ENCODE measurements at regions not wholly inside any gene's neighbourhood (a gene's known extent, or its start where the extent isn't known, plus 50 kb on each side); places are given as distances from the start of the nearest gene placed in this dataset.

DNA sequence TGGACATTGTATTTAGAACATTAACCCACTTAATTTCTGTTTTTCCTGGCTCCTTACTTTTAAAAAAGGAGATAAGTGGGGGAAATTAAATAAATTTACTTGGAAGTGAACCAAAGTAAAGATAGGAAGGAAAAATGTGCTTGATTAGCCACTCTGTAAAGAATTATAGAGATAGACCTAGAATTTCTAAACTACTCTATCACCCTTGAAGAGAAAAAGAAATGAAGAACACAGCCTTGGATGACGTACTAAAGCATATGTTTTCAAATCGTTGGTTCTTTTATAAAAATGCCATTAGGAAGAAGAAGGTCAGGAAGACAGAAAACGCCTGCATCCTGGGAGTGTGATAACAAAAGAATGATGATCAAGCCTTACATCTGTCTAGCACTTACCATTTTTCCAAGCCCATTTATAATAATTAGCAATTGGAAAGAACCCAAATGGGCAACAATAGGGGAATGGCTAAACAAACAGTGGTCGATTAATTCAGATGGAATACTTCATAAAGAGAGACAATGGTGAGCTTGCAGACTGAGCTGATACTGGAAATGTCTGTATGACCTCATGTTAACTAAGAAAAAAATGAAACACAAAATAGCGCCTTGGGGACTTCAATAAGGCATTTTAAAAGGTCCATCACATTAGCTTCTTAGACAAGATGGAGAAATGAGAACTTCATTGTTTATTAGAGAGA lies 81.0 kb upstream of the LRRC55 start:
- no CpG with 5 or more reads among the region's 5 CpGs for WGBS (ENCODE audit: extremely low coverage, insufficient coverage, insufficient read length)
- Histone ChIP-seq H2BK120ac (ENCODE audit: insufficient read depth, low read length, poor library complexity) (no peak overlapping the region), H3K18ac (ENCODE audit: low read length) (no peak overlapping the region), H3K9me3 (ENCODE audit: insufficient read depth, low read depth, low read length) (no peaks in the 10 kb centered on the region), H3K36me3 (ENCODE audit: control insufficient read depth in 1 of 2, insufficient read depth in 2 of 2, low read length in 2 of 2) (no peaks in the 10 kb centered on the region), H3K79me1 (ENCODE audit: low read length) (no peaks in the 10 kb centered on the region), H3K4me1 (ENCODE audit: control insufficient read depth in 1 of 2, insufficient read depth in 2 of 2, low read length in 2 of 2) (no peaks in the 10 kb centered on the region), H3K14ac (ENCODE audit: low read length) (no peak overlapping the region), H3K79me2 (ENCODE audit: control insufficient read depth, insufficient read depth, low read length, poor library complexity) (no peaks in the 10 kb centered on the region), H2BK12ac (ENCODE audit: low read length) (no peak overlapping the region), H3K9ac (ENCODE audit: low read length) (no peak overlapping the region), H2AK5ac (ENCODE audit: low read length) (no peak overlapping the region), H4K91ac (ENCODE audit: low read depth, low read length) (no peak overlapping the region), H3K4ac (ENCODE audit: low read depth, low read length) (no peak overlapping the region), H4K12ac (ENCODE audit: low read depth, low read length) (no peak overlapping the region), H2AFZ (ENCODE audit: insufficient read depth, low read length, poor library complexity) (no peak overlapping the region), H3K4me3 (ENCODE audit: low read depth, low read length) (no peak overlapping the region), H4K8ac (ENCODE audit: low read depth, low read length) (no peak overlapping the region), H2BK5ac (ENCODE audit: low read depth, low read length, poor library complexity) (no peak overlapping the region), H3K4me2 (ENCODE audit: low read length) (no peak overlapping the region), H3K27me3 (ENCODE audit: insufficient read depth, low read length) (no peaks in the 10 kb centered on the region), H3K23ac (ENCODE audit: low read length) (no peak overlapping the region), H3K27ac (ENCODE audit: low read depth, low read length) (no peak overlapping the region)
- DNase-seq: no peak

DNA sequence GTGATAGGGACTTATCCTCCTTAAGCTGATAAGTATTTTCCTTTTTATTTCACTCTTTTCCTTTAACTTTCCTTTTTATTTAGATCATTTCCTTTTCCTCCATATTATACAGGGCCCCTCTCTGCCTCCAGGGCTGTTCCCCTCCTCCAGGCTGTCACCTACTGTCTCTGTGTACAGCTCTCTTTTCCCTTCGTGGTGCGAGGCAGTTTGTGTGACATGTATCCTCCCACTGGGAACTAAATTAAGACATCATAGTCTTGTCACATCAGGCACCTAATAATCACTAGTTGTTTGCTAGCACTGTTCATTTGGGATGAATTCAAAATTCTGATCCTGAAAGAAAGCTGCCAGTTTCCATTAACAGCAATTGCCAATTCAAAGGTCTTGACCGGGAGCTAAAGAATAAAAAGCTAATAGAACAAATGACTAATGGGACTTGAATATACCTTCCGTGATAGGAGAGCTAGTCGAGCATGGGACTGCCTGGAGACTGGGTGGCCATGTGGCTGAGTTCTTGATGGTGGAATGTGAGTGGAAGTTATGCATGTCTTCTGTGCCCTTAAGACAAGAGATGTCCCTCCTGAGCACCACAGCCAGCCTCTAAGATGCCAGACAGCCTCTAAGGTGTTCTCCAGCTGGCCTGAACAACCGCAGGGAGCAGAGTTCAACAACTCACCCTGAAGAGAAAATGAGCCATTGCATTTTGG lies 77.7 kb upstream of the LRRC55 start:
- no peak overlapping the region for H3K4me3 ChIP-seq (ENCODE audit: low read depth, low read length)
- no peaks in the 10 kb centered on the region for H3K9me3 ChIP-seq (ENCODE audit: insufficient read depth, low read depth, low read length)
- H4K12ac ChIP-seq (ENCODE audit: low read depth, low read length): no peak overlapping the region
- no peak overlapping the region for H3K4me2 ChIP-seq (ENCODE audit: low read length)
- WGBS (ENCODE audit: extremely low coverage, insufficient coverage, insufficient read length): no CpG with 5 or more reads among the region's 6 CpGs
- no peak overlapping the region for H2BK12ac ChIP-seq (ENCODE audit: low read length)
- H3K14ac ChIP-seq (ENCODE audit: low read length): no peak overlapping the region
- no peak overlapping the region for H3K4ac ChIP-seq (ENCODE audit: low read depth, low read length)
- H3K79me1 ChIP-seq (ENCODE audit: low read length): no peaks in the 10 kb centered on the region
- no peak overlapping the region for H4K91ac ChIP-seq (ENCODE audit: low read depth, low read length)
- H2AK5ac ChIP-seq (ENCODE audit: low read length): no peak overlapping the region
- H3K27me3 ChIP-seq (ENCODE audit: insufficient read depth, low read length): no peaks in the 10 kb centered on the region
- no peak overlapping the region for H3K18ac ChIP-seq (ENCODE audit: low read length)
- no peaks in the 10 kb centered on the region for H3K36me3 ChIP-seq (ENCODE audit: control insufficient read depth in 1 of 2, insufficient read depth in 2 of 2, low read length in 2 of 2)
- no peaks in the 10 kb centered on the region for H3K79me2 ChIP-seq (ENCODE audit: control insufficient read depth, insufficient read depth, low read length, poor library complexity)
- H2AFZ ChIP-seq (ENCODE audit: insufficient read depth, low read length, poor library complexity): no peak overlapping the region
- H3K9ac ChIP-seq (ENCODE audit: low read length): no peak overlapping the region
- no peak overlapping the region for H2BK120ac ChIP-seq (ENCODE audit: insufficient read depth, low read length, poor library complexity)
- H2BK5ac ChIP-seq (ENCODE audit: low read depth, low read length, poor library complexity): no peak overlapping the region
- no peak overlapping the region for H3K27ac ChIP-seq (ENCODE audit: low read depth, low read length)
- no peaks in the 10 kb centered on the region for H3K4me1 ChIP-seq (ENCODE audit: control insufficient read depth in 1 of 2, insufficient read depth in 2 of 2, low read length in 2 of 2)
- no peak for DNase-seq
- H3K23ac ChIP-seq (ENCODE audit: low read length): no peak overlapping the region
- no peak overlapping the region for H4K8ac ChIP-seq (ENCODE audit: low read depth, low read length)

DNA sequence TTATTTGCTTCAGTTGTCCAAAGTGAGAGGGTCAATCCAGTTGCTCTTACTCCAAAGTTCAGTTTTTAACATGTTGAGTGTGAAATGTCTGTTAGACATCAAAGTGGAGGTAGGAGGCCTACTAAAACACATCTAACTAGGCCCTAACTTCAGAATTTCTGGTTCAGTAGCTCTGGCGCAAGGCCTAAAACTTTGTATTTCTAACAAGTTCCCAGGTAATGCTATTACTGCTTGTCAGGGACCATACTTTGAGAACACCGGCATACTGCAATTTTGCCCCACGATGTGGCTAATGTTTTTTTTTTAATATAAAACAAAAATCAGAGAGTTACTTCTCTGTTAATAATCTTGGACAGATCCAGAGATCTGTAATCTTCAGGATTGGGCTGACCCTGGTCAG lies 72.4 kb upstream of the LRRC55 start:
- Histone ChIP-seq H3K9me3 (ENCODE audit: insufficient read depth, low read depth, low read length) (no peaks in the 10 kb centered on the region), H4K8ac (ENCODE audit: low read depth, low read length) (no peak overlapping the region), H2AFZ (ENCODE audit: insufficient read depth, low read length, poor library complexity) (no peak overlapping the region), H3K18ac (ENCODE audit: low read length) (no peak overlapping the region), H2AK5ac (ENCODE audit: low read length) (no peak overlapping the region), H3K79me1 (ENCODE audit: low read length) (no peaks in the 10 kb centered on the region), H3K4me2 (ENCODE audit: low read length) (no peak overlapping the region), H3K14ac (ENCODE audit: low read length) (no peak overlapping the region), H3K23ac (ENCODE audit: low read length) (no peak overlapping the region), H2BK12ac (ENCODE audit: low read length) (no peak overlapping the region), H2BK120ac (ENCODE audit: insufficient read depth, low read length, poor library complexity) (no peak overlapping the region), H4K91ac (ENCODE audit: low read depth, low read length) (no peak overlapping the region), H4K12ac (ENCODE audit: low read depth, low read length) (no peak overlapping the region), H3K4me3 (ENCODE audit: low read depth, low read length) (no peak overlapping the region), H3K4ac (ENCODE audit: low read depth, low read length) (no peak overlapping the region), H3K4me1 (ENCODE audit: control insufficient read depth in 1 of 2, insufficient read depth in 2 of 2, low read length in 2 of 2) (no peaks in the 10 kb centered on the region), H3K79me2 (ENCODE audit: control insufficient read depth, insufficient read depth, low read length, poor library complexity) (no peaks in the 10 kb centered on the region), H3K27me3 (ENCODE audit: insufficient read depth, low read length) (no peaks in the 10 kb centered on the region), H3K27ac (ENCODE audit: low read depth, low read length) (no peak overlapping the region), H3K9ac (ENCODE audit: low read length) (no peak overlapping the region), H3K36me3 (ENCODE audit: control insufficient read depth in 1 of 2, insufficient read depth in 2 of 2, low read length in 2 of 2) (no peaks in the 10 kb centered on the region), H2BK5ac (ENCODE audit: low read depth, low read length, poor library complexity) (no peak overlapping the region)
- DNase-seq: no peak
- WGBS (ENCODE audit: extremely low coverage, insufficient coverage, insufficient read length): no CpG with 5 or more reads among the region's 3 CpGs

DNA sequence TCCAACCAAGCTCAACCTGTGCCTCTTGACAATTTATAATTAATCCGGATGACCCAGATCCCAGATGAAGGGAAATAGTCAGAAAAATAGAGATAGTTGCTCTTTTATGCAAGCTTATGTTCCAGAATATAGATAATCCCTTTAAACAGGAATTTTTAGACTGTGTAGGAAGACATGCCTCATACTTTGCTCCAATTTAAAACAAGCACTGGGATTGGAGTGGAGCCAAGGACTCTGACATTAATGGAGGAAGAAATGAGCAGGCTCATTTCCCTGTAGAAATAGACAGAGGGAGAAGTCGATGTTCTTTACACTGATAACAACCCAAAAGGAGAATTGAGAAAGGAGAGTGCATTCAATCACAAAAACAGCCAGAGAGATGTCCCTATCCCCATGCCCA lies 70.1 kb upstream of the LRRC55 start:
- Histone ChIP-seq H3K4me1 (ENCODE audit: control insufficient read depth in 1 of 2, insufficient read depth in 2 of 2, low read length in 2 of 2) (no peaks in the 10 kb centered on the region), H2BK120ac (ENCODE audit: insufficient read depth, low read length, poor library complexity) (no peak overlapping the region), H2AK5ac (ENCODE audit: low read length) (no peak overlapping the region), H3K4me3 (ENCODE audit: low read depth, low read length) (no peak overlapping the region), H4K12ac (ENCODE audit: low read depth, low read length) (no peak overlapping the region), H3K27me3 (ENCODE audit: insufficient read depth, low read length) (no peaks in the 10 kb centered on the region), H3K79me1 (ENCODE audit: low read length) (no peaks in the 10 kb centered on the region), H3K14ac (ENCODE audit: low read length) (no peak overlapping the region), H3K4me2 (ENCODE audit: low read length) (no peak overlapping the region), H3K9me3 (ENCODE audit: insufficient read depth, low read depth, low read length) (no peaks in the 10 kb centered on the region), H2BK5ac (ENCODE audit: low read depth, low read length, poor library complexity) (no peak overlapping the region), H3K27ac (ENCODE audit: low read depth, low read length) (no peak overlapping the region), H3K36me3 (ENCODE audit: control insufficient read depth in 1 of 2, insufficient read depth in 2 of 2, low read length in 2 of 2) (no peaks in the 10 kb centered on the region), H2AFZ (ENCODE audit: insufficient read depth, low read length, poor library complexity) (no peak overlapping the region), H3K23ac (ENCODE audit: low read length) (no peak overlapping the region), H3K79me2 (ENCODE audit: control insufficient read depth, insufficient read depth, low read length, poor library complexity) (no peaks in the 10 kb centered on the region), H4K91ac (ENCODE audit: low read depth, low read length) (no peak overlapping the region), H3K18ac (ENCODE audit: low read length) (no peak overlapping the region), H4K8ac (ENCODE audit: low read depth, low read length) (no peak overlapping the region), H2BK12ac (ENCODE audit: low read length) (no peak overlapping the region), H3K9ac (ENCODE audit: low read length) (no peak overlapping the region), H3K4ac (ENCODE audit: low read depth, low read length) (no peak overlapping the region)
- WGBS (ENCODE audit: extremely low coverage, insufficient coverage, insufficient read length): no CpG with 5 or more reads among the region's 2 CpGs
- no peak for DNase-seq

Data from trophoblast cell (in vitro differentiated cells and primary cell).